GM12891 (cell line): ENCODE measurements at regions not wholly inside any gene's neighbourhood (a gene's known extent, or its start where the extent isn't known, plus 50 kb on each side); places are given as distances from the start of the nearest gene placed in this dataset.

Experiments used
- DNase-seq: peaks from one replicate; pipeline ENCODE4 v3.0.0; 2011; ENCODE audit warnings: low spot score; ENCODE audit not compliant: insufficient read length
- FAIRE-seq: peaks from 2 replicates; lab custom pipeline; 2011; peaks lifted over from hg19 to GRCh38; lab: Jason Lieb, UNC
- PAX5 ChIP-seq: IDR thresholded peaks from 2 replicates; pipeline ENCODE4 v1.6.1; 2011; ENCODE audit warnings: low read length, moderate library complexity, mild to moderate bottlenecking; ENCODE audit not compliant: insufficient read depth, severe bottlenecking
- POLR2A ChIP-seq: IDR thresholded peaks from 2 replicates; pipeline ENCODE4 v1.6.1; 2011; ENCODE audit warnings: low read depth, low read length, control low read depth
- POLR2AphosphoS5 ChIP-seq: IDR thresholded peaks from 2 replicates; pipeline ENCODE4 v1.6.1; 2011; ENCODE audit warnings: low read depth, low read length, control low read depth
- POU2F2 ChIP-seq: IDR thresholded peaks from 2 replicates; pipeline ENCODE4 v1.6.1; 2011; ENCODE audit warnings: low read depth, mild to moderate bottlenecking, control low read depth, low read length, moderate library complexity
- SPI1 ChIP-seq: IDR thresholded peaks from 2 replicates; pipeline ENCODE4 v1.6.1; 2011; ENCODE audit warnings: low read depth, low read length, control low read depth
- TAF1 ChIP-seq: IDR thresholded peaks from 2 replicates; pipeline ENCODE4 v1.6.1; 2011; ENCODE audit warnings: low read depth, low read length, control low read depth

DNA sequence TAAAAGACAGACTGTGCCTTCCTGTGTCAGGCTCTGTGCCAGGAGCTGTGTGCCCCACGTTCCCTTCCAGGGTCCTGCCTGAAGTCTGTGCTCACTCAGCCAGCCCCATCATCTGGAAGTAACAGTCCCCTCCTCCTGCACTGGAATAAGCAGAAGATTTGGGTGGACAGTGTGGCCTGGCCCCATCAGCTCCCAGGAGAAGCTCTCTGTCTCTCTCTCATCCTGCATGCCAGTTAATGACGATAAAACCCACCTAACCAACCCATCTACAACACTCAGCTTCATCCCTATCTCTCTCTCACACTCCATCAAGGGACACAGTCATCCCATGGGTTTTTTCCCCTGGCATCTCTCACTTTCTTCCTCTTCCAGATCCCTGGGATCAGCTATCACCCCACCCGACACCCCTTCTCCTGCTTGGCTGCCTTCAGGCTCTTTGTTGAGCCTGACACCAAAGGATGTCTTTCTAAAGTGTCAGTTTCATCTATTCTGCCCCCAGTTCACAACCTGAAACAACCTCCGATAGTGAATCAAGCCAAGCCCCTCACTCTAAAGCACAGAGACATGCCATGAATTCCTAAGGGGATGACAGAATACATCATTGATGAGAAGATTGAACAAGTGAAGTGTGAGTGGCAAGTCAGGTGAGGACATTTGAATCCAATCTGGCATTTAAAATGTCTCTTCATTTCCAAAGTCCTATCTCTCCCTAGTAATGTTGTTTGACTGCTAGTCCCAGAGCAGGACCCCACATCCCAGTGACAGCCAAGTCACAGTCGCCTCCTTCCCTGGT, 91.4 kb upstream of the TOP3B start:
- FAIRE-seq, result no peak
- TF ChIP-seq PAX5 (no peak), POLR2A (no peak), TAF1 (no peak), POU2F2 (no peak), POLR2AphosphoS5 (no peak), SPI1 (no peak)
- DNase-seq, result no peak

GRCh38 chr22:22072169-22072836, 89.7 kb upstream of the TOP3B start:
- FAIRE-seq, result no peak
- TF ChIP-seq TAF1 (no peak), POU2F2 (no peak), SPI1 (no peak), PAX5 (no peak), POLR2AphosphoS5 (no peak), POLR2A (no peak)
- DNase-seq, result no peak

DNA sequence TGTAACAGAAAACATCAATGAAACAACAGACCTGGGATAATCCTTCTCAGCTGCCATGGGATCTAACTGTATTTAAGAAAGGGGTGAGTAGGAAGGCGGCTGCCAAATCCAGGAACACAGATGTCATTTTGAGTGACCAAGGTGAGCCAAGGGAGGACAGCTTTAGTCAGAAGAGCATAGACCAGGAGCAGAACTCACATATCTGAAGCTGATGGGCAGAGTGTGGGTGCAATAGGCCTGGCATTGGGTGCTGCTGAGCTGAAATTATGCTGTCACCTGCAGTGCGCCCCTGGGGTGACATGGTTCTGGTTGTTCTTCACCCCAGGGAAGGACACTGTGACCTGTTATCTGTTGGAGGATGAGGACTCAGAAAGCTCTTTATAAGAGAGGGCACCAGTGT, 88.9 kb upstream of the TOP3B start:
- FAIRE-seq, result peak; percentile 35
- TF ChIP-seq POLR2AphosphoS5 (no peak), TAF1 (no peak), POLR2A (no peak), PAX5 (no peak), POU2F2 (no peak), SPI1 (no peak)
- no peak for DNase-seq

GRCh38 chr22:22070371-22070824, 87.8 kb upstream of the TOP3B start:
- no peak for TF ChIP-seq POLR2AphosphoS5
- no peak for TF ChIP-seq SPI1
- TF ChIP-seq TAF1, result no peak
- TF ChIP-seq POU2F2, result no peak
- no peak for TF ChIP-seq POLR2A
- no peak for TF ChIP-seq PAX5
- DNase-seq (no peak), FAIRE-seq (peak; percentile 77)

DNA sequence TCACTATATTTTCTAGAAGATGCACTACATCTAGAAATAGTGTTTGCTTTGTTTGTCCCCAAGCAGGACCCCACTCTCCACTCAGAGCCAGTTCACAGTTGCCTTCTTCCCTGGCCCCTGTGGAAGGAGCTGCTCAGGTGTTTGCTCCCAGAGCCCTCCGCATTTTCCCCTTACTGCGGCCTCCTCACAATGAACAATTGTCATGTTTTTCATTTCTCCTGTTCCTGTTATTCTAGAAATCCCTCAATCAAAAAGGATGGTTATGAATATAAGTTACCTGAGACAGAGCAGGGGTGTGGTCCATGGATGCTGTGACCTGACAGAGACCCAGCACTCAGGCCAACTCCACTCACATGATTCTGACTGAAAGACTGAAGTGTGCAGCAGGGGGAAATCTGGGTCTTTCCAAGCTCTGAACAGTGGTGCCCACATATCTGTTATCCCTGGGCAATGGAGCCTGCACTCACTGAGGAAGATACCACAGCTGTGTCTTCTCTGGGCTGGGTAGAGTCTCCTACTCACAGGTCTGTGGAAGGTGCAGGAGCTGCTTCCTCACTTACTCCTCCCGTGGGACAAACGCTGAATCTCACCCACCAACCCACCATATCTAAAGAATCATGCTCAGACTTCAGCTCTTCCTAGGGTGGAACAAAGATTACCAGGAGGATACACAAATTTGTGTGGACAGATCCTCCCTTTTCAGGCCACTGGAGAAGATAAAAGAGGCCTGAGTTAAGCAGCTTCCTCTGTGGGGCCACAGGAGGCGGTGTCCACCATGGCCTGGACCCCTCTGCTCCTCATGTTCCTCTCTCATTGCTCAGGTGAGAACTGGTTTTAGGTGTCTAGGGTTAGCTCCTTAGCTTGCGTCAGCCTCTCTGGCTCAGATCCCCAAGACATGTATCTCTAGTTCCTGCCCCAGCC, 87.1 kb upstream of the TOP3B start:
- DNase-seq (no peak), FAIRE-seq (peak; percentile 55)
- no peak for TF ChIP-seq POLR2A
- TF ChIP-seq POU2F2, result no peak
- no peak for TF ChIP-seq POLR2AphosphoS5
- TF ChIP-seq SPI1, result no peak

- DNase-seq, result no peak
- TF ChIP-seq POLR2AphosphoS5, result no peak
- no peak for TF ChIP-seq PAX5
- no peak for TF ChIP-seq SPI1
- TF ChIP-seq POLR2A, result no peak
- no peak for TF ChIP-seq TAF1
- no peak for TF ChIP-seq POU2F2
- no peak for FAIRE-seq
Measured at GRCh38 chr22:22068657-22069056, 86.1 kb upstream of the TOP3B start.

DNA sequence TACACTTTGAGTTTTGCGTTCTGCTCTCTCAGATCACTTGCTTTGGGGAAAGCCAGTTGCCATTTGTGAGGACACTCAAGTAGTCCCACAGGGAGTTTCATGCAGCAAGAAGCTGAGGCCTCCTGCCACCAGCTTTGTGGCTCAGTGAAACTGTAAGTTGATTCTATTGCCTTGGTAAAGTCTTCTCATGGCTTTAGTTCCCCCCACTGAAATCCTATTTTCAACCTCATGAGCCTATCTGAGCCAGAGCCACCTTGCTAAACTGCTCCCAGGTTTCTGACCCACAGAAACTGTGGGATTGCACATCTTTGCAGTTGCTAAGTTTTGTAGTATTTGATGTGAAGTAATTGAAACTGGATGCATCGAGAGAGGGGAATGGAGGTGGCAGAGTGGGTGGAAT, 85.4 kb upstream of the TOP3B start:
- peak; percentile 9 for FAIRE-seq
- TF ChIP-seq SPI1 (no peak), PAX5 (no peak), POLR2A (no peak), POU2F2 (no peak), POLR2AphosphoS5 (no peak), TAF1 (no peak)
- no peak for DNase-seq

DNA sequence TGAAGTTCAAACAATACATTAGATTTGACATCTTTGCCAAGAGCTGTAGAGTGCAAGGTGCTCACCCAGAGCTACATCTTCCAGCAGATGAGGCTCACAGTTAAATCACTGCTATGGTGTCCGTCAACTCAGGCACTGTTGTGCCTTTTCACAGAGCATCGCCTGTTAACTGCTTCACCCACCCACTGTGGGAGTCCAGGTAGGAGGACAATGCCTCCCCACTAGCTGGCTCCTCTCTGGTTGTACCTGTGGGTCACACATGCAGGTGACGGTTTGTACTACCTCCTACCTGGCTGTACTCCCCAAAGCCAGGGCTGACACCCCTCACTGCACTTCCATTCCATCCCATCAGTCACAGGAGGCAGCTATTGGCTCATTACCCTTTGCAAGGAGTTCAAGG, 84.6 kb upstream of the TOP3B start:
- TF ChIP-seq POLR2A (no peak), SPI1 (no peak), POLR2AphosphoS5 (no peak), TAF1 (no peak), PAX5 (no peak), POU2F2 (no peak)
- no peak for FAIRE-seq
- no peak for DNase-seq

DNA sequence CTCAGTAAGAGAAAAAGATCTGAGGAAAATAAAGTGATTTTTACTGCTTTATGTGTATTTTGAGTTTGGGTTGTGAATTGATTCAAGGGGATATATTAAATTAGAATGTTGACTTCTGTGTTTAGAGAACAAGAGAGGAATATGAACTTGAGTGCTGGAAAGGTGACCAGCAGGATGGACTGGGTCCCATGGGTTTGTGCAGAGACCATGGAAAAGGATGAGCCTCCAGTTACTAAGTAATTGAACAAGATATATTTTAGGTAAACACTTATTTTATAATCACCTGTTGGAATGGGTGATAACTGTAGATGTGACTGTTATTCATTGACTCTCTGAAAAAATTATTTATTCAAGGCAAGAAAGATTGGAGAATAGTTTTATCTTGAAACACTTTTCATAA, 82.0 kb upstream of the TOP3B start:
- DNase-seq (no peak), FAIRE-seq (no peak)
- TF ChIP-seq POLR2AphosphoS5 (no peak), POLR2A (no peak), POU2F2 (no peak), TAF1 (no peak)
